Activated T-helper 1 cell treated with anti-CD3 and anti-CD28 coated beads, Interleukin-2, amount 50 U/mL, for 16 hours (primary cell): ENCODE measurements at regions not wholly inside any gene's neighbourhood (a gene's known extent, or its start where the extent isn't known, plus 50 kb on each side); places are given as distances from the start of the nearest gene placed in this dataset.
"Not testable (repeated sequence)": the region's sequence is repeated elsewhere in the genome, so short reads cannot be mapped to it uniquely, and the experiment has no call there.

Experiments
- DNase-seq, 2 donors: peaks; one replicate each; pipeline ENCODE4 v3.0.0-alpha.2; 2020; ENCODE audit warnings: low read depth in 1 of 2, low spot score in 1 of 2

- no peak for DNase-seq
Measured at GRCh38 chr6:119431799-119432198, 82.2 kb upstream of the MAN1A1 start.

- DNase-seq = no peak
Measured at GRCh38 chr6:119430805-119431204, 81.2 kb upstream of the MAN1A1 start.

GRCh38 chr6:119428633-119429032 is 79.1 kb upstream of the MAN1A1 start:
- DNase-seq = no peak

GRCh38 chr6:119426619-119427018 is 77.1 kb upstream of the MAN1A1 start:
- no peak for DNase-seq

GRCh38 chr6:119423996-119424395 is 74.4 kb upstream of the MAN1A1 start:
- no peak for DNase-seq

- not testable (repeated sequence) for DNase-seq
Measured at GRCh38 chr6:119418084-119418483, 68.5 kb upstream of the MAN1A1 start.

GRCh38 chr6:119407156-119407555 is 57.6 kb upstream of the MAN1A1 start:
- no peak for DNase-seq

- DNase-seq = not testable (repeated sequence)
Measured at GRCh38 chr6:119405114-119405513, 55.6 kb upstream of the MAN1A1 start.
